C4-2B (cell line): ENCODE measurements at regions not wholly inside any gene's neighbourhood (a gene's known extent, or its start where the extent isn't known, plus 50 kb on each side); places are given as distances from the start of the nearest gene placed in this dataset.
A peak's percentile ranks its signal among the peaks of the same experiment; 100 is the strongest.

Experiments
- H3K27ac ChIP-seq: fragments of 450-650 bp; 2 replicates; pipeline ENCODE4 v1.5.1; 2017
- ZFX ChIP-seq: fragments of 450-650 bp; IDR thresholded peaks from 2 replicates; pipeline ENCODE4 v1.6.1; 2017
- TF ChIP-seq, protein P1 (sequence below): fragments of 450-650 bp; conservative IDR thresholded peaks from 2 replicates; pipeline ENCODE4 v1.5.1; 2017; ENCODE audit warnings: mild to moderate bottlenecking

DNA sequence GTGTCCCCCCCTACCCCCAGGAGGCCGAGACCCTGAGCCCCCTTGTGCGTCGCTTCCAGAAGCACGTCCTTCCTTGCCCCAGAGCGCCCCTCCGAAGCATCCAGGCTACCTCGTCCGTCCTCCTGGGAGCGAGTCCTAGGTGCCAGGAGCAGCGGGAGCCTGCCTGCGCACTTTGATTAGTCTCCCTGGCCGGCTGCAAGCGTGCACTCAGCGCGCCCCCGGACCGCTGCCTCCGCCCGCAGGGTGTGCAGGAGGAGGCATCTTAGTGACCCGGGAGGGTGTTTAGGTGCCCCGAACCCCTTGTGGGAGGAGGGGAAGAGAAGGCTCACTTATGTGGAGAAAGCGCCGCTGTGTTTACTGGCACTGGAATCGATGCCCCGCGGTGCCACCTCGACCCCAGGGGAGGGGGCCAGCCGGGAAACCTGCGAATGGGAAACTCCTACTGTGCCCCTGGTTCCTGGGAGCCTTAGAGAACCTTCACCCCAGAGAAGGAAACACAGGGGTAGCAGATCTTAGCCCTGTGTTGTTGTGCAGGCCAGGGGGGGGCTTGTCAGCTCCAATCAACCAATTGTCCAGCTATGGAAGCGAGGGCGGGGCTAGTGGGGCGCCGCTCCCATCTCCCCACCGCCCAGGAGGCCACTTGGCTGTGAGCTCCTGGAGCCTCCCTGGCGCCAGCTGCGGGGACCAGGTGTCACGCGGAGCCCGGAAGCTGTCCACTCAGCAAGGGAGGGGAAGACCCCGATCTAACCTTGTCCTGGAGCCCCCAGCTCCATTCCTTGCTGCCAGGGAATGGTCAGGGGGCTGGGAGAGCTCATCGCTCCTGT, 922.8 kb upstream of the EEF2KMT start:
- no peak overlapping the region for H3K27ac ChIP-seq
- no peak for TF ChIP-seq ZFX
- TF ChIP-seq, protein P1, sequence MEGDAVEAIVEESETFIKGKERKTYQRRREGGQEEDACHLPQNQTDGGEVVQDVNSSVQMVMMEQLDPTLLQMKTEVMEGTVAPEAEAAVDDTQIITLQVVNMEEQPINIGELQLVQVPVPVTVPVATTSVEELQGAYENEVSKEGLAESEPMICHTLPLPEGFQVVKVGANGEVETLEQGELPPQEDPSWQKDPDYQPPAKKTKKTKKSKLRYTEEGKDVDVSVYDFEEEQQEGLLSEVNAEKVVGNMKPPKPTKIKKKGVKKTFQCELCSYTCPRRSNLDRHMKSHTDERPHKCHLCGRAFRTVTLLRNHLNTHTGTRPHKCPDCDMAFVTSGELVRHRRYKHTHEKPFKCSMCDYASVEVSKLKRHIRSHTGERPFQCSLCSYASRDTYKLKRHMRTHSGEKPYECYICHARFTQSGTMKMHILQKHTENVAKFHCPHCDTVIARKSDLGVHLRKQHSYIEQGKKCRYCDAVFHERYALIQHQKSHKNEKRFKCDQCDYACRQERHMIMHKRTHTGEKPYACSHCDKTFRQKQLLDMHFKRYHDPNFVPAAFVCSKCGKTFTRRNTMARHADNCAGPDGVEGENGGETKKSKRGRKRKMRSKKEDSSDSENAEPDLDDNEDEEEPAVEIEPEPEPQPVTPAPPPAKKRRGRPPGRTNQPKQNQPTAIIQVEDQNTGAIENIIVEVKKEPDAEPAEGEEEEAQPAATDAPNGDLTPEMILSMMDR: no peak

DNA sequence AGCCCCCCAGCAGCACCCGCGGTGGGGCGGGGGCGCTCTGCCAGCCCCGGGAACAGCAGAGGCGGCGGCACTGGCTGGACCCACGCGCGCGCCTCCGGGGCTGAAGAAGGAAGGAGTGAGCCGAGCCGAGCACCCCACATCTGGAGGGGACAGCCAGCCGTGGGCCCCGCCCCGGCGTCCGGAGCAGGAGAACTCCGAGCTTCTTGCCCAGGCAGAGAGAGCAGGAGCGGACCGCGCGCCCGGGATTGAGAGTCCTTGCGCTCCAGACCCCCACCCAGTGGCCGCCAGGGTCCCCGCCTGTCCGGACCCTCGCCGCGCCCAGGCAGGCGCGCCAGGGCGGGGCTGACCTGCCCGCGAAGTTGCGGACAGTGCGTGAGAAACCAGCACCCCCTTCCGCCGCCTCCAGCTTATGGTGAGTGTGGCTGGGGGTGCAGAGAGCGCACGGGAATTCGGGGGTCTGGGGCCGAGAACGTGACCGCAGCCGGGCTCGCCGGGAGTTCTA, 921.9 kb upstream of the EEF2KMT start:
- no peak overlapping the region for H3K27ac ChIP-seq
- no peak for TF ChIP-seq ZFX
- TF ChIP-seq, protein P1: no peak

DNA sequence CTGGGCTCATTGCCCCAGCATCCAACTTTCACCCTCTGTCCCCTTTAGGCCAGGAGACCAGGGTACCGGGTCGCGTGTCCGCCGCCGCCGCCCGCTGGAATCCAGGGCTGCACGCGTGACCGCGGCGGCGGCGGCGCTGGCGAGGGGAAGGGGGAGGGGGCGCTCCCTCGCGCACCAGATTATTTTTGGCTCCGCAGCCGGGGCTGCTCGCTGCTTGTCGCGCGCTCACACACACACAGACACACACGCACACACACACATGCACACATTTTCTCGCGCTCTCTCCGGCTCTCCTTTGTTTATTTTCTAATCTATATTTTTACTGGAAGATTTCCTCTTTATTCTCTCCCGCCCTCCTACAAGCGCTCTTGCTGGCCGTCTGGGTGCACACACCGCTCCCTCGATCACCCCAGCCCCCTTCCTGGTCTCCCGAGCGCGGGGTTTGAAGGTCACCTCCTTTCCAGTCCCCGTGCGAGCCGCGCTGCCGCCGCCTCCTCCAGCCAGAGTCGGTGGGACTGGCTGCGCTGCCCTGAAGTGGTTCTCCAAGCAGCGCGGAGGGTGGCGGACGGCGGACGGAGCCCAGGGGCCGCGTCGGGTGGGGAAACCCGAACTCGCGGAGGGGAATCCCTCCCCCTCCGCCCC, 921.4 kb upstream of the EEF2KMT start:
- no peak for TF ChIP-seq ZFX
- TF ChIP-seq, protein P1: no peak
- H3K27ac ChIP-seq: no peak overlapping the region

DNA sequence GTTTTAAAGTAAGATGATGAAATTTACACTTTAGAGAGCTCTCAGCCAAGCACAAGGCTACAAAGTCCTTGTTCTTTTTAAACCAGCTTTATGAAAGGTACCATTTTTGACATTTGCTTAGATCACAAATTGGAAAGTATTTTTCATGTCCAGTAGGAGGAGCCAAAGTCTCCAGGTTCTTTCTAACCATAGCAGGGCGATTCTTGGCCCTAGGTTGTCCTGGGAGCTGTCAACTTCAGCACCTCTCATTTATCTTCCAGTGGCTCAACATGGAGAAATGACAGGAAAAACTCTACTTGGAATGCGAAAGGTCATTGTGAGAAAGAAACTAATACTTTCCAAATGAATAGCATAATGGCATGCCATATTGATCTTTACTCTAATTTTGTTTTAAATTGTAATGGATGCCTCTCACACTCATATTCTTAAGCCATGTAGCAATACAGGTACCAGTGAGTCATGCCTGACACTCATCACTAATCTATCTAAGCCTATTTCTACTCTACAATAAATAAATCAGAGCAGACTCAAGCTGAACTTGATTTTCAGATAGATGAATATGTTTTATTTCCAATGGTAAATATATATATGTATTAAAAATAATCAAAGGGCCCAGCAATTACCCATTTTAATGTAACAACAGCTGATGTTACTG, 919.1 kb upstream of the EEF2KMT start:
- no peak overlapping the region for H3K27ac ChIP-seq
- TF ChIP-seq, protein P1: peak; percentile 74
- TF ChIP-seq ZFX: no peak

DNA sequence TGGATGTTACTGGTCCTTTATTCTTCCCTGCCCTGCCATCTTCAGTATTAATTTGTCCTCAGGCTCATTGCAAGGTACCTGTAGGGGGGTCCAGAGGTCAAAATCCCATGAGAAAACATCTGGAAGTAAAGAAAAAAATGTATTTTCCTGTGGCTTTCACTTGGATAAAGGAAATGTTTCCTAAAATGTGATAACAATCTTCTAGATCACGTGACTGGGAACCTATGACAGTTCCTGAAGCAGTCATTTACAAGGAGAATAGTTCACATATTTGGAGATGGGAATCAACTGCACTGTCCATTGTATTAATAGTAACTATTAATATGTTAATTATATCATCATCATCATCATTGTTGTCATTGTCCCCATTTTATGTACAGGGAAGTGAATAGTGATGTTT, 915.1 kb upstream of the EEF2KMT start:
- TF ChIP-seq ZFX: no peak
- TF ChIP-seq, protein P1: no peak
- H3K27ac ChIP-seq: no peak overlapping the region

DNA sequence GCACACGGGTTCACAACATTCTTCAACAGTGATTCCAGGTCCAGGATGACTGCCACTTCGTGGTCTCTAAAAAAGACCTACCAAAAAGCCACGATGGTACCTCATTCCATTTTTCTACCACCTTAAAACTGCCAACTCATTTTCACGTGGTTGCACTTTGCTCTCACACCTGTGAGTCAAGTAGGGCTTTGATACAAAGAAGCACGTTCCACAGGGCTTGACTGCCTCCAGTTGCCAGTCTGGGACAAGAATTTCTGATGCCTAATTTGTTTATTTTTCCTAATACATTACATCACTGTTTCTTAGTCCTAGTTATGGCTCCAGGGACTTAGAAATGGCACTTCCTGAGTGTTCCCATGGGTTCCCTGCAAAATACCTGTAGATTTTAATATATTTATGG, 911.6 kb upstream of the EEF2KMT start:
- H3K27ac ChIP-seq: no peak overlapping the region

More for the DNA sequence above, 911.6 kb upstream of the EEF2KMT start:
- no peak for TF ChIP-seq ZFX
- TF ChIP-seq, protein P1: no peak
